HCT116 (cell line): ENCODE measurements at regions not wholly inside any gene's neighbourhood (a gene's known extent, or its start where the extent isn't known, plus 50 kb on each side); places are given as distances from the start of the nearest gene placed in this dataset.

Source experiments
- CBX3 ChIP-seq: IDR thresholded peaks from 2 replicates; pipeline ENCODE4 v1.6.1; 2012; ENCODE audit warnings: low read depth
- EZH2phosphoT487 ChIP-seq: fragments of 200-600 bp; IDR thresholded peaks from 2 replicates; pipeline ENCODE4 v1.6.1; 2018; ENCODE audit warnings: antibody characterized with exemption, borderline replicate concordance
- FOSL1 ChIP-seq: IDR thresholded peaks from 2 replicates; pipeline ENCODE4 v1.6.1; 2012; ENCODE audit warnings: low read depth
- POLR2A ChIP-seq: IDR thresholded peaks from 2 replicates; pipeline ENCODE4 v1.7.0; 2011; ENCODE audit warnings: borderline replicate concordance; ENCODE audit not compliant: insufficient read depth, insufficient read length; ENCODE audit errors: extremely low read depth
- POLR2AphosphoS5 ChIP-seq: IDR thresholded peaks from 2 replicates; pipeline ENCODE4 v1.6.1; 2011; ENCODE audit warnings: mild to moderate bottlenecking, low read depth, low read length, moderate library complexity
- SRF ChIP-seq: IDR thresholded peaks from 2 replicates; pipeline ENCODE4 v1.6.1; 2012; ENCODE audit warnings: low read depth
- ZFX ChIP-seq: fragments of 450-650 bp; IDR thresholded peaks from 2 replicates; pipeline ENCODE4 v1.6.1; 2017
- ZNF274 ChIP-seq: fragments of 200-500 bp; sonication (Bioruptor generic); IDR thresholded peaks from 2 replicates; pipeline ENCODE4 v1.6.1; 2014; ENCODE audit warnings: mild to moderate bottlenecking, low read depth, low read length, inconsistent platforms
- TF ChIP-seq, protein P1 (sequence below): IDR thresholded peaks from 2 replicates; pipeline ENCODE4 v1.6.1; 2012; ENCODE audit warnings: low read depth
- TF ChIP-seq, protein P2 (sequence below), 3 experiments: fragments of 200-600 bp in 1 of 3; sonication (generic) in 1 of 3; IDR thresholded peaks in 2 of 3; conservative IDR thresholded peaks in 1 of 3; 2 replicates each; pipeline ENCODE4 v1.5.1; 2012 to 2017; ENCODE audit warnings: low read depth in 2 of 3, low read length in 2 of 3, antibody characterized with exemption in 1 of 3, borderline replicate concordance in 1 of 3, control low read depth in 1 of 3, mild to moderate bottlenecking in 1 of 3, mixed read lengths in 1 of 3, mixed run types in 1 of 3, moderate library complexity in 1 of 3; ENCODE audit not compliant: insufficient read depth in 1 of 3

DNA sequence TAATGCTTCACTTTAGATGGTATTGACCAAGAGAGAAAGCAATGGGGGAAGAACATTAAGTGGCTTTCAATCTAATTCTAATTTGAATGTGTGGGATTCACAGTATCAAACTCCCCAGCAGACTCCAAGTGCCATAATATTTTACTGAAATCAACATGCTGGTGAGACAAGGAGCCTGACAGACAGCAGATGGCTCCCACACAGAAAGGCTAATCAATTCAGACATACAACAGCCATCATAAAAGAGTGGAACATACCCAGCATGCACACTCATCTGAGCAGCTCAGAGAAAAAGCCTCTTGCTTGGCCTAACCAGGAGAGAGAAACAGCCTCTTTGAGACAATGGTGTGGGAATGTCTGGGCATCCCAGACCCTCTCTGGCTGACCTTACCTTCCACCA is 186.5 kb upstream of the SKOR2 start:
- TF ChIP-seq EZH2phosphoT487: no peak
- TF ChIP-seq SRF: no peak
- TF ChIP-seq POLR2AphosphoS5: no peak
- TF ChIP-seq, protein P1, sequence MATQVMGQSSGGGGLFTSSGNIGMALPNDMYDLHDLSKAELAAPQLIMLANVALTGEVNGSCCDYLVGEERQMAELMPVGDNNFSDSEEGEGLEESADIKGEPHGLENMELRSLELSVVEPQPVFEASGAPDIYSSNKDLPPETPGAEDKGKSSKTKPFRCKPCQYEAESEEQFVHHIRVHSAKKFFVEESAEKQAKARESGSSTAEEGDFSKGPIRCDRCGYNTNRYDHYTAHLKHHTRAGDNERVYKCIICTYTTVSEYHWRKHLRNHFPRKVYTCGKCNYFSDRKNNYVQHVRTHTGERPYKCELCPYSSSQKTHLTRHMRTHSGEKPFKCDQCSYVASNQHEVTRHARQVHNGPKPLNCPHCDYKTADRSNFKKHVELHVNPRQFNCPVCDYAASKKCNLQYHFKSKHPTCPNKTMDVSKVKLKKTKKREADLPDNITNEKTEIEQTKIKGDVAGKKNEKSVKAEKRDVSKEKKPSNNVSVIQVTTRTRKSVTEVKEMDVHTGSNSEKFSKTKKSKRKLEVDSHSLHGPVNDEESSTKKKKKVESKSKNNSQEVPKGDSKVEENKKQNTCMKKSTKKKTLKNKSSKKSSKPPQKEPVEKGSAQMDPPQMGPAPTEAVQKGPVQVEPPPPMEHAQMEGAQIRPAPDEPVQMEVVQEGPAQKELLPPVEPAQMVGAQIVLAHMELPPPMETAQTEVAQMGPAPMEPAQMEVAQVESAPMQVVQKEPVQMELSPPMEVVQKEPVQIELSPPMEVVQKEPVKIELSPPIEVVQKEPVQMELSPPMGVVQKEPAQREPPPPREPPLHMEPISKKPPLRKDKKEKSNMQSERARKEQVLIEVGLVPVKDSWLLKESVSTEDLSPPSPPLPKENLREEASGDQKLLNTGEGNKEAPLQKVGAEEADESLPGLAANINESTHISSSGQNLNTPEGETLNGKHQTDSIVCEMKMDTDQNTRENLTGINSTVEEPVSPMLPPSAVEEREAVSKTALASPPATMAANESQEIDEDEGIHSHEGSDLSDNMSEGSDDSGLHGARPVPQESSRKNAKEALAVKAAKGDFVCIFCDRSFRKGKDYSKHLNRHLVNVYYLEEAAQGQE: no peak
- TF ChIP-seq, protein P2, sequence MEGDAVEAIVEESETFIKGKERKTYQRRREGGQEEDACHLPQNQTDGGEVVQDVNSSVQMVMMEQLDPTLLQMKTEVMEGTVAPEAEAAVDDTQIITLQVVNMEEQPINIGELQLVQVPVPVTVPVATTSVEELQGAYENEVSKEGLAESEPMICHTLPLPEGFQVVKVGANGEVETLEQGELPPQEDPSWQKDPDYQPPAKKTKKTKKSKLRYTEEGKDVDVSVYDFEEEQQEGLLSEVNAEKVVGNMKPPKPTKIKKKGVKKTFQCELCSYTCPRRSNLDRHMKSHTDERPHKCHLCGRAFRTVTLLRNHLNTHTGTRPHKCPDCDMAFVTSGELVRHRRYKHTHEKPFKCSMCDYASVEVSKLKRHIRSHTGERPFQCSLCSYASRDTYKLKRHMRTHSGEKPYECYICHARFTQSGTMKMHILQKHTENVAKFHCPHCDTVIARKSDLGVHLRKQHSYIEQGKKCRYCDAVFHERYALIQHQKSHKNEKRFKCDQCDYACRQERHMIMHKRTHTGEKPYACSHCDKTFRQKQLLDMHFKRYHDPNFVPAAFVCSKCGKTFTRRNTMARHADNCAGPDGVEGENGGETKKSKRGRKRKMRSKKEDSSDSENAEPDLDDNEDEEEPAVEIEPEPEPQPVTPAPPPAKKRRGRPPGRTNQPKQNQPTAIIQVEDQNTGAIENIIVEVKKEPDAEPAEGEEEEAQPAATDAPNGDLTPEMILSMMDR (IDR thresholded peaks at IDR 0.05 in 2 of 3, conservative IDR thresholded peaks at IDR 0.05 in 1 of 3; ENCODE audit: borderline replicate concordance in 1 of 3, insufficient read depth in 1 of 3, low read depth in 2 of 3, low read length in 2 of 3): no peak
- TF ChIP-seq ZNF274: no peak
- TF ChIP-seq ZFX: no peak
- no peak for TF ChIP-seq CBX3
- no peak for TF ChIP-seq POLR2A
- TF ChIP-seq FOSL1: no peak
